Neural progenitor cell (in vitro differentiated cells): ENCODE measurements at regions not wholly inside any gene's neighbourhood (a gene's known extent, or its start where the extent isn't known, plus 50 kb on each side); places are given as distances from the start of the nearest gene placed in this dataset.

Experiments used
- DNase-seq: peaks from one replicate; pipeline ENCODE4 v3.0.0-alpha.2; 2016; ENCODE audit warnings: low spot score
- H2AFZ ChIP-seq: fragments of 200-600 bp; sonication (generic); replicated peaks from 2 replicates; pipeline ENCODE4 v1.6.1; 2016; ENCODE audit warnings: antibody characterized with exemption
- H3F3A ChIP-seq: fragments of 200-600 bp; sonication (generic); 2 replicates; pipeline ENCODE4 v1.6.1; 2016; ENCODE audit warnings: antibody characterized with exemption, low read depth
- H3K27ac ChIP-seq: fragments of 200-600 bp; sonication (generic); 2 replicates; pipeline ENCODE4 v1.5.1; 2016; ENCODE audit warnings: mild to moderate bottlenecking
- H3K27me3 ChIP-seq: fragments of 200-600 bp; sonication (generic); 2 replicates; pipeline ENCODE4 v1.6.1; 2016; ENCODE audit warnings: mild to moderate bottlenecking, moderate library complexity
- H3K36me3 ChIP-seq: fragments of 200-600 bp; sonication (generic); 2 replicates; pipeline ENCODE4 v1.5.1; 2016
- H3K4me1 ChIP-seq: fragments of 200-600 bp; sonication (generic); 2 replicates; pipeline ENCODE4 v1.6.1; 2016; ENCODE audit warnings: mixed run types
- H3K4me2 ChIP-seq: fragments of 200-600 bp; sonication (generic); 2 replicates; pipeline ENCODE4 v1.6.1; 2016
- H3K4me3 ChIP-seq: fragments of 200-600 bp; sonication (generic); 2 replicates; pipeline ENCODE4 v1.5.1; 2016
- H3K79me2 ChIP-seq: fragments of 200-600 bp; sonication (generic); 2 replicates; pipeline ENCODE4 v1.6.1; 2016; ENCODE audit warnings: low read depth
- H3K9ac ChIP-seq: fragments of 200-600 bp; sonication (generic); 2 replicates; pipeline ENCODE4 v1.6.1; 2016
- H3K9me3 ChIP-seq: fragments of 200-600 bp; sonication (generic); 2 replicates; pipeline ENCODE4 v1.5.1; 2016; ENCODE audit warnings: low read depth
- H4K20me1 ChIP-seq: fragments of 200-600 bp; sonication (generic); 2 replicates; pipeline ENCODE4 v1.6.1; 2016; ENCODE audit warnings: low read depth
- H3K27ac Mint-ChIP-seq: 3 replicates; pipeline ENCODE4 v1.8.0; 2021; ENCODE audit warnings: mixed read lengths
- H3K27me3 Mint-ChIP-seq: 2 replicates; pipeline ENCODE4 v1.8.0; 2022; ENCODE audit warnings: low read depth, mild to moderate bottlenecking, inconsistent platforms, moderate library complexity, mixed read lengths; ENCODE audit not compliant: insufficient read depth
- H3K36me3 Mint-ChIP-seq: 3 replicates; pipeline ENCODE4 v1.8.0; 2021; ENCODE audit warnings: mixed read lengths
- H3K4me1 Mint-ChIP-seq: 3 replicates; pipeline ENCODE4 v1.8.0; 2021; ENCODE audit warnings: mixed read lengths
- H3K4me3 Mint-ChIP-seq: 3 replicates; pipeline ENCODE4 v1.8.0; 2021; ENCODE audit warnings: mild to moderate bottlenecking, moderate library complexity, mixed read lengths
- H3K9me3 Mint-ChIP-seq: 3 replicates; pipeline ENCODE4 v1.8.0; 2020; ENCODE audit warnings: mixed read lengths
- EZH2 ChIP-seq: fragments of 200-600 bp; sonication (generic); IDR thresholded peaks from 2 replicates; pipeline ENCODE4 v1.6.1; 2017; ENCODE audit warnings: antibody characterized with exemption, mild to moderate bottlenecking, moderate library complexity
- EZH2phosphoT487 ChIP-seq: fragments of 200-600 bp; sonication (generic); IDR thresholded peaks from 2 replicates; pipeline ENCODE4 v1.6.1; 2017; ENCODE audit warnings: antibody characterized with exemption
- TF ChIP-seq, protein P1 (sequence below): fragments of 200-600 bp; sonication (generic); IDR thresholded peaks from 2 replicates; pipeline ENCODE4 v1.5.1; 2017; ENCODE audit warnings: antibody characterized with exemption, mild to moderate bottlenecking

DNA sequence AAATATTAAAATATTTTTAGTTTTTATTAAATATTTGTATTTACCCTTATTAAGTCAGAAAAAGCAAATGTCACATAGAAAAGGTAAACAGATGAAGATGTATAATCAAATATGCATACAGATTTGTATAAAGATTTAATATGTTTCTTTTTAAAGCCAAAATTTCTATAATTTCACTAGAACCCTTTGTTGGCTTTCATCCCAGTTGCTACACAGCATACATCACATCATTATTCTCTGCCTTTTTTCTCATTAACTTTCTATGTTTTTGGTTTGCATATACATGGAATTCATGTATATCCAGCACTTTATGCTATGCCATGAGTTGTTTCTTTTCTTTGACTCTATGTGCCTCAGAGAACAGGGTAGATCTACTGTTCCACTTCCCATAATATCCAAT is 957.9 kb upstream of the ADGRL2 start:
- TF ChIP-seq, protein P1, sequence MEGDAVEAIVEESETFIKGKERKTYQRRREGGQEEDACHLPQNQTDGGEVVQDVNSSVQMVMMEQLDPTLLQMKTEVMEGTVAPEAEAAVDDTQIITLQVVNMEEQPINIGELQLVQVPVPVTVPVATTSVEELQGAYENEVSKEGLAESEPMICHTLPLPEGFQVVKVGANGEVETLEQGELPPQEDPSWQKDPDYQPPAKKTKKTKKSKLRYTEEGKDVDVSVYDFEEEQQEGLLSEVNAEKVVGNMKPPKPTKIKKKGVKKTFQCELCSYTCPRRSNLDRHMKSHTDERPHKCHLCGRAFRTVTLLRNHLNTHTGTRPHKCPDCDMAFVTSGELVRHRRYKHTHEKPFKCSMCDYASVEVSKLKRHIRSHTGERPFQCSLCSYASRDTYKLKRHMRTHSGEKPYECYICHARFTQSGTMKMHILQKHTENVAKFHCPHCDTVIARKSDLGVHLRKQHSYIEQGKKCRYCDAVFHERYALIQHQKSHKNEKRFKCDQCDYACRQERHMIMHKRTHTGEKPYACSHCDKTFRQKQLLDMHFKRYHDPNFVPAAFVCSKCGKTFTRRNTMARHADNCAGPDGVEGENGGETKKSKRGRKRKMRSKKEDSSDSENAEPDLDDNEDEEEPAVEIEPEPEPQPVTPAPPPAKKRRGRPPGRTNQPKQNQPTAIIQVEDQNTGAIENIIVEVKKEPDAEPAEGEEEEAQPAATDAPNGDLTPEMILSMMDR, result no peak
- no peak for TF ChIP-seq EZH2
- Histone ChIP-seq H3K9ac (no peak overlapping the region), H3K27ac (no peak overlapping the region), H3K4me3 (no peak overlapping the region), H3K9me3 (no peaks in the 10 kb centered on the region), H3K79me2 (no peaks in the 10 kb centered on the region), H4K20me1 (no peaks in the 10 kb centered on the region), H3K36me3 (no peaks in the 10 kb centered on the region), H3K4me2 (no peak overlapping the region), H3K4me1 (no peaks in the 10 kb centered on the region), H3F3A (no peaks in the 10 kb centered on the region), H2AFZ (no peak overlapping the region), H3K27me3 (no peaks in the 10 kb centered on the region)
- Mint-ChIP-seq H3K27me3 (no peaks in the 10 kb centered on the region), H3K4me1 (no peaks in the 10 kb centered on the region), H3K9me3 (peaks cover 12% of the 10 kb centered on the region), H3K4me3 (no peak overlapping the region), H3K27ac (no peak overlapping the region), H3K36me3 (no peaks in the 10 kb centered on the region)
- no peak for DNase-seq

DNA sequence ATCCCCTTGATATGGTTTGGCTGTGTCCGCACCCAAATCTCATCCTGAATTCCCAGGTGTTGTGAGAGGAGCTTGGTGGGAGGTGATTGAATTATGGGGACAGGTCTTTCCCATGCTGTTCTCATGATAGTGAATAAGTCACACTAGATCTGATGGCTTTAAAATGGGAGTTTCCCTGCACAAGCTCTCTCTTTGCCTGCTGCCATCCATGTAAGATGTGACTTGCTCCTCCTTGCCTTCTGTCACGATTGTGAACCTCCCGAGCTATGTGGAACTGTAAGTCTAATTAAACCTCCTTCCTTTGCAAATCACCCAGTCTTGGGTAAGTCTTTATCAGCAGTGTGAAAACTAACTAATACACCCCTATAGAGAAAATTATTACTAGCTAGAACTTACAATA is 959.5 kb upstream of the ADGRL2 start:
- no peaks in the 10 kb centered on the region for H3K4me1 Mint-ChIP-seq
- Histone ChIP-seq H4K20me1 (no peaks in the 10 kb centered on the region), H3K4me2 (no peak overlapping the region), H3K27ac (no peak overlapping the region), H3F3A (no peaks in the 10 kb centered on the region), H3K79me2 (no peaks in the 10 kb centered on the region), H3K4me3 (no peak overlapping the region), H2AFZ (no peak overlapping the region), H3K9me3 (no peaks in the 10 kb centered on the region), H3K27me3 (no peaks in the 10 kb centered on the region), H3K4me1 (no peaks in the 10 kb centered on the region), H3K36me3 (no peaks in the 10 kb centered on the region), H3K9ac (no peak overlapping the region)
- H3K27me3 Mint-ChIP-seq, result no peaks in the 10 kb centered on the region
- TF ChIP-seq EZH2 (no peak), EZH2phosphoT487 (no peak)
- TF ChIP-seq, protein P1, result no peak
- DNase-seq, result no peak
- no peak overlapping the region for H3K27ac Mint-ChIP-seq
- H3K9me3 Mint-ChIP-seq, result peaks cover 12% of the 10 kb centered on the region
- no peak overlapping the region for H3K4me3 Mint-ChIP-seq
- no peaks in the 10 kb centered on the region for H3K36me3 Mint-ChIP-seq

DNA sequence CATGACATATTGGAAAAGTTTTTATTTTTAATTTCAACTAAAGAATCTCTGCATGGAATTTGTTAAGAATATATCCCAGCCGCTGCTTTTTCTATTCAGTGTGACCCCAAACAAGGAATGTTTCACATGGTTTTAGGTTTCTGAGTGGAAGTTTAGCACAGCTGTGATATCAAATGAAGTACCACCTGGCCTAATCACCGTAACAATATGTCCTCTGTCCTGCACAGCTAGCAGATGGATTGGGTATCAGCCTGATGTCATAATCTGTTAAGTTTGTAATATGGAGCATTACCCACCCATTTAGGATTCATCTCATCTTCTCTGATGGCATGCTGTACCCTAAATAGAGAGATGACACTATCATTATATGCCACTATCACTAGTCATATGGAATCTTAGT is 963.7 kb upstream of the ADGRL2 start:
- TF ChIP-seq EZH2, result no peak
- Mint-ChIP-seq H3K9me3 (peaks cover 10% of the 10 kb centered on the region), H3K4me3 (no peak overlapping the region), H3K36me3 (no peaks in the 10 kb centered on the region), H3K4me1 (no peaks in the 10 kb centered on the region), H3K27ac (no peak overlapping the region), H3K27me3 (no peaks in the 10 kb centered on the region)
- no peaks in the 10 kb centered on the region for H3K4me1 ChIP-seq
- no peak overlapping the region for H3K4me2 ChIP-seq
- H4K20me1 ChIP-seq, result no peaks in the 10 kb centered on the region
- H3K36me3 ChIP-seq, result no peaks in the 10 kb centered on the region
- no peak overlapping the region for H3K4me3 ChIP-seq
- H3K27ac ChIP-seq, result no peak overlapping the region
- H3F3A ChIP-seq, result no peaks in the 10 kb centered on the region
- H3K9me3 ChIP-seq, result no peaks in the 10 kb centered on the region
- no peak for DNase-seq
- H3K79me2 ChIP-seq, result no peaks in the 10 kb centered on the region
- no peak overlapping the region for H3K9ac ChIP-seq
- H2AFZ ChIP-seq, result no peak overlapping the region
- no peaks in the 10 kb centered on the region for H3K27me3 ChIP-seq

DNA sequence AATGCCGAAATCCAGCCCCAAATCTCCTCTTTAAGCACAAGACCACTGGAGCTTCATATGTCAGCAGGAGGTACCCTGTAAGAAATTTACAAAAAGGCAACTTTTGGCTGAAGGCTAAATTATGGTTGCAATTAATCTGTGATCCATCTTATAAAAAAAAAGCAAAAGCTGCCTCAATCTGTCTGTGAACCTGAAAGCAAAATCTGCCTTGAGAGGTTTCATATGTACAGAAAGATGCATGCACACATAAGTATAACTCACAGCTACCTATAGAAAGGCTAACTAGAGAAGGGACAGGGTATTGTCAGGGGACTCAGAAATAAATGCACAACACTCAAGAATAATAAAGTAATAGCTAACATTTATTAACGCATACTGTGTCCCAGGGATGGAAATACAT is 964.2 kb upstream of the ADGRL2 start:
- Histone ChIP-seq H3F3A (no peaks in the 10 kb centered on the region), H3K79me2 (no peaks in the 10 kb centered on the region), H4K20me1 (no peaks in the 10 kb centered on the region), H3K9me3 (no peaks in the 10 kb centered on the region), H3K4me1 (no peaks in the 10 kb centered on the region), H3K9ac (no peak overlapping the region), H2AFZ (no peak overlapping the region), H3K4me3 (no peak overlapping the region), H3K27me3 (no peaks in the 10 kb centered on the region), H3K27ac (no peak overlapping the region), H3K36me3 (no peaks in the 10 kb centered on the region), H3K4me2 (no peak overlapping the region)
- no peaks in the 10 kb centered on the region for H3K27me3 Mint-ChIP-seq
- H3K9me3 Mint-ChIP-seq, result peaks cover 4% of the 10 kb centered on the region
- H3K27ac Mint-ChIP-seq, result no peak overlapping the region
- TF ChIP-seq EZH2 (no peak), EZH2phosphoT487 (no peak)
- TF ChIP-seq, protein P1, result no peak
- H3K36me3 Mint-ChIP-seq, result no peaks in the 10 kb centered on the region
- H3K4me3 Mint-ChIP-seq, result no peak overlapping the region
- DNase-seq, result no peak
- H3K4me1 Mint-ChIP-seq, result no peaks in the 10 kb centered on the region
